Loucy (cell line): ENCODE measurements at regions not wholly inside any gene's neighbourhood (a gene's known extent, or its start where the extent isn't known, plus 50 kb on each side); places are given as distances from the start of the nearest gene placed in this dataset.

Experiments
- H2AFZ ChIP-seq: fragments of 200-600 bp; sonication (generic); 2 replicates; pipeline ENCODE4 v1.6.0; 2016; ENCODE audit warnings: antibody characterized with exemption, mild to moderate bottlenecking, low read length, moderate library complexity
- H3F3A ChIP-seq: fragments of 200-600 bp; 2 replicates; pipeline ENCODE4 v1.6.0; 2016; ENCODE audit warnings: antibody characterized with exemption, low read depth, mild to moderate bottlenecking
- H3K27me3 ChIP-seq: fragments of 200-600 bp; sonication (generic); 2 replicates; pipeline ENCODE4 v1.6.1; 2014; ENCODE audit warnings: low read length, mild to moderate bottlenecking; ENCODE audit not compliant: insufficient read depth, poor library complexity, severe bottlenecking
- H3K36me3 ChIP-seq: fragments of 200-600 bp; sonication (generic); 2 replicates; pipeline ENCODE4 v1.6.1; 2016; ENCODE audit warnings: low read length; ENCODE audit not compliant: insufficient read depth
- H3K4me1 ChIP-seq: fragments of 200-600 bp; sonication (generic); 2 replicates; pipeline ENCODE4 v1.5.1; 2014; ENCODE audit warnings: low read length, mild to moderate bottlenecking; ENCODE audit not compliant: insufficient read depth, poor library complexity, severe bottlenecking
- H3K4me2 ChIP-seq: fragments of 200-600 bp; sonication (generic); 2 replicates; pipeline ENCODE4 v1.6.0; 2014; ENCODE audit warnings: antibody characterized with exemption, low read length, low read depth, mild to moderate bottlenecking; ENCODE audit not compliant: poor library complexity, severe bottlenecking
- H3K4me3 ChIP-seq: fragments of 200-600 bp; sonication (generic); 2 replicates; pipeline ENCODE4 v1.5.1; 2014; ENCODE audit warnings: low read length, mild to moderate bottlenecking, mixed read lengths; ENCODE audit not compliant: poor library complexity, severe bottlenecking
- H3K79me2 ChIP-seq: fragments of 200-600 bp; sonication (generic); 2 replicates; pipeline ENCODE4 v1.6.1; 2014; ENCODE audit warnings: low read length; ENCODE audit not compliant: insufficient read depth
- H3K9ac ChIP-seq: fragments of 200-600 bp; sonication (generic); 2 replicates; pipeline ENCODE4 v1.6.0; 2014; ENCODE audit warnings: mild to moderate bottlenecking, low read depth, low read length, moderate library complexity; ENCODE audit not compliant: poor library complexity, severe bottlenecking
- H3K9me2 ChIP-seq: fragments of 200-600 bp; sonication (generic); replicated peaks from 2 replicates; pipeline ENCODE4 v1.6.1; 2016; ENCODE audit warnings: low read depth, low read length, mixed read lengths
- H3K9me3 ChIP-seq: fragments of 200-600 bp; sonication (generic); 2 replicates; pipeline ENCODE4 v1.6.1; 2014; ENCODE audit warnings: mild to moderate bottlenecking, antibody characterized with exemption, low read length, low read depth; ENCODE audit not compliant: insufficient read depth
- H4K20me1 ChIP-seq: fragments of 200-600 bp; sonication (generic); 2 replicates; pipeline ENCODE4 v1.6.0; 2014; ENCODE audit warnings: antibody characterized with exemption, low read length, mild to moderate bottlenecking; ENCODE audit not compliant: insufficient read depth, poor library complexity, severe bottlenecking
- CTCF ChIP-seq: fragments of 200-600 bp; sonication (generic); conservative IDR thresholded peaks from 2 replicates; pipeline ENCODE4 v1.5.1; 2014; ENCODE audit warnings: mild to moderate bottlenecking, antibody characterized with exemption, low read length
- EZH2phosphoT487 ChIP-seq: fragments of 200-600 bp; IDR thresholded peaks from 2 replicates; pipeline ENCODE4 v1.6.1; 2018; ENCODE audit warnings: antibody characterized with exemption, mild to moderate bottlenecking, moderate library complexity, borderline replicate concordance

GRCh38 chr12:74751441-74751840 lies 213.8 kb downstream of the ATXN7L3B start:
- H3K9ac ChIP-seq: no peak overlapping the region
- no peaks in the 10 kb centered on the region for H3K9me3 ChIP-seq
- H2AFZ ChIP-seq: no peak overlapping the region

GRCh38 chr12:74752215-74752614 lies 214.6 kb downstream of the ATXN7L3B start:
- Histone ChIP-seq H3K9ac (no peak overlapping the region), H3K4me2 (no peak overlapping the region), H3K9me3 (no peaks in the 10 kb centered on the region), H3K36me3 (no peaks in the 10 kb centered on the region), H2AFZ (no peak overlapping the region), H4K20me1 (no peaks in the 10 kb centered on the region), H3K79me2 (no peaks in the 10 kb centered on the region), H3F3A (no peaks in the 10 kb centered on the region), H3K9me2 (no peaks in the 10 kb centered on the region), H3K4me3 (no peak overlapping the region), H3K4me1 (no peaks in the 10 kb centered on the region), H3K27me3 (no peaks in the 10 kb centered on the region)
- no peak for TF ChIP-seq EZH2phosphoT487
- no peak for TF ChIP-seq CTCF

More at GRCh38 chr12:74751441-74751840, 213.8 kb downstream of the ATXN7L3B start:
- no peaks in the 10 kb centered on the region for H3K36me3 ChIP-seq
- H3K4me2 ChIP-seq: no peak overlapping the region
- H3K9me2 ChIP-seq: no peaks in the 10 kb centered on the region
- H3K79me2 ChIP-seq: no peaks in the 10 kb centered on the region
- H3K4me3 ChIP-seq: no peak overlapping the region
- TF ChIP-seq EZH2phosphoT487 (no peak), CTCF (no peak)
- H3K4me1 ChIP-seq: no peaks in the 10 kb centered on the region
- no peaks in the 10 kb centered on the region for H3K27me3 ChIP-seq
- no peaks in the 10 kb centered on the region for H3F3A ChIP-seq
- H4K20me1 ChIP-seq: no peaks in the 10 kb centered on the region

- Histone ChIP-seq H3K9me3 (no peaks in the 10 kb centered on the region), H3K4me2 (no peak overlapping the region), H3K79me2 (no peaks in the 10 kb centered on the region), H3F3A (no peaks in the 10 kb centered on the region), H3K9me2 (no peaks in the 10 kb centered on the region), H3K4me1 (no peaks in the 10 kb centered on the region), H2AFZ (no peak overlapping the region), H3K4me3 (no peak overlapping the region), H4K20me1 (no peaks in the 10 kb centered on the region), H3K9ac (no peak overlapping the region), H3K27me3 (no peaks in the 10 kb centered on the region), H3K36me3 (no peaks in the 10 kb centered on the region)
- TF ChIP-seq CTCF (no peak), EZH2phosphoT487 (no peak)
Observed at GRCh38 chr12:74770552-74770951, 232.9 kb downstream of the ATXN7L3B start.
